Neural cell (in vitro differentiated cells): ENCODE measurements at regions not wholly inside any gene's neighbourhood (a gene's known extent, or its start where the extent isn't known, plus 50 kb on each side); places are given as distances from the start of the nearest gene placed in this dataset.

Source experiments
- CTCF ChIP-seq: fragments of 450-650 bp; IDR thresholded peaks from 2 replicates; pipeline ENCODE4 v1.5.1; 2014; ENCODE audit warnings: antibody characterized with exemption, mild to moderate bottlenecking, moderate library complexity; ENCODE audit not compliant: poor library complexity, severe bottlenecking
- EP300 ChIP-seq: fragments of 450-650 bp; conservative IDR thresholded peaks from 2 replicates; pipeline ENCODE4 v1.6.1; 2014; ENCODE audit warnings: antibody characterized with exemption, mild to moderate bottlenecking, moderate library complexity; ENCODE audit not compliant: poor library complexity, severe bottlenecking
- EZH2 ChIP-seq: fragments of 200-600, 300-800 bp; shearing (Covaris generic), sonication (generic); IDR thresholded peaks from 2 replicates; pipeline ENCODE4 v1.6.1; 2014; ENCODE audit warnings: antibody characterized with exemption, low read length, borderline replicate concordance, mild to moderate bottlenecking; ENCODE audit not compliant: insufficient read depth, poor library complexity, severe bottlenecking
- MXI1 ChIP-seq: fragments of 450-650 bp; conservative IDR thresholded peaks from 2 replicates; pipeline ENCODE4 v1.6.1; 2014; ENCODE audit warnings: antibody characterized with exemption, mild to moderate bottlenecking; ENCODE audit not compliant: poor library complexity, severe bottlenecking
- POLR2AphosphoS5 ChIP-seq: IDR thresholded peaks from 2 replicates; pipeline ENCODE4 v1.6.1; 2012
- RAD21 ChIP-seq: fragments of 450-650 bp; conservative IDR thresholded peaks from 2 replicates; pipeline ENCODE4 v1.6.1; 2014; ENCODE audit warnings: antibody characterized with exemption, mild to moderate bottlenecking, moderate library complexity
- REST ChIP-seq: IDR thresholded peaks from 2 replicates; pipeline ENCODE4 v1.6.1; 2012; ENCODE audit warnings: borderline replicate concordance
- SMC3 ChIP-seq: fragments of 450-650 bp; conservative IDR thresholded peaks from 2 replicates; pipeline ENCODE4 v1.6.1; 2014; ENCODE audit warnings: antibody characterized with exemption, mild to moderate bottlenecking, moderate library complexity; ENCODE audit not compliant: poor library complexity

GRCh38 chr7:55271069-55271626 is 94.0 kb upstream of the LANCL2 start:
- no peak for TF ChIP-seq CTCF
- no peak for TF ChIP-seq EZH2
- no peak for TF ChIP-seq POLR2AphosphoS5
- TF ChIP-seq REST: no peak
- no peak for TF ChIP-seq MXI1
- TF ChIP-seq EP300: no peak
- TF ChIP-seq RAD21: no peak
- TF ChIP-seq SMC3: no peak
